ENCODE measurements at regions not wholly inside any gene's neighbourhood (a gene's known extent, or its start where the extent isn't known, plus 50 kb on each side); places are given as distances from the start of the nearest gene placed in this dataset.
A peak's percentile ranks its signal among the peaks of the same experiment; 100 is the strongest.
"Not testable (repeated sequence)": the region's sequence is repeated elsewhere in the genome, so short reads cannot be mapped to it uniquely, and the experiment has no call there.

- DNase-seq (ENCODE audit: low read depth, low spot score): peak; percentile 61
Measured at GRCh38 chr12:67759829-67760228, 111.3 kb downstream of the DYRK2 start.

GRCh38 chr12:67760586-67761275 is 112.2 kb downstream of the DYRK2 start:
- no peak for DNase-seq (ENCODE audit: low read depth, low spot score)

GRCh38 chr12:67761566-67761965 is 113.0 kb downstream of the DYRK2 start:
- DNase-seq (ENCODE audit: low read depth, low spot score): no peak

GRCh38 chr12:67764055-67764454 is 115.5 kb downstream of the DYRK2 start:
- no peak for DNase-seq (ENCODE audit: low read depth, low spot score)

DNA sequence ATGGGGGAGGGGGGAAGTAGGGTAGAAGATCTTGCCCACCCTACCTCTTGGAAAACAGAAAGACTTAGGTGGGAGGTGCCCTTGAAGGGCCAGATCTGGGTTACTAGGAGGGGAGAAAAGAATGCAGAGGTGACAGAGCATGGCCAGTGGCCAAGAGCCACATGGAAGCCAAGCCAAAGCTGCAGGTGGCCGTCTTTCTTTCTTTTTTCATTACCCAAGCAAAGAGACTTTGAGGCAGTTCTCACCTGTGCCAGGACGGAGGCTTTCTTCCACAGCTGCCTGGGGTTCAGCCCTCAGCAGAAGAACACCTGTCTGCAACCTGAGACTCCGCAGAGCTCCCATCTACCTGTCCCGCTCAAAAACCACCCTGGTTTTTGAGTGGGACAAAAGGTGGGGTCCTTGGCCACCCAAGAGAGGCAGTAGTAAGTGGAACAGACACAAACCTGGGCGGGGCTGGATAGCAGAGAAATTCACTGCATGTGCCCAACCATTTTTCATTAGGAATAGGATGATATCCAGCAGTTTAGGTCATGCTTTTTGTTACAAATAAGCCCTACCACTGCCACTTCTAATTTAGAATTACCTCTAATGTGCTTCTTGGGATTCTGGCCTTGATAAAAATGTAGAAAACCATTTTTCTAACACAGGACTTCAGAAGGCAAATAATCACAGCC is 116.5 kb downstream of the DYRK2 start:
- DNase-seq (ENCODE audit: low read depth, low spot score): no peak

DNA sequence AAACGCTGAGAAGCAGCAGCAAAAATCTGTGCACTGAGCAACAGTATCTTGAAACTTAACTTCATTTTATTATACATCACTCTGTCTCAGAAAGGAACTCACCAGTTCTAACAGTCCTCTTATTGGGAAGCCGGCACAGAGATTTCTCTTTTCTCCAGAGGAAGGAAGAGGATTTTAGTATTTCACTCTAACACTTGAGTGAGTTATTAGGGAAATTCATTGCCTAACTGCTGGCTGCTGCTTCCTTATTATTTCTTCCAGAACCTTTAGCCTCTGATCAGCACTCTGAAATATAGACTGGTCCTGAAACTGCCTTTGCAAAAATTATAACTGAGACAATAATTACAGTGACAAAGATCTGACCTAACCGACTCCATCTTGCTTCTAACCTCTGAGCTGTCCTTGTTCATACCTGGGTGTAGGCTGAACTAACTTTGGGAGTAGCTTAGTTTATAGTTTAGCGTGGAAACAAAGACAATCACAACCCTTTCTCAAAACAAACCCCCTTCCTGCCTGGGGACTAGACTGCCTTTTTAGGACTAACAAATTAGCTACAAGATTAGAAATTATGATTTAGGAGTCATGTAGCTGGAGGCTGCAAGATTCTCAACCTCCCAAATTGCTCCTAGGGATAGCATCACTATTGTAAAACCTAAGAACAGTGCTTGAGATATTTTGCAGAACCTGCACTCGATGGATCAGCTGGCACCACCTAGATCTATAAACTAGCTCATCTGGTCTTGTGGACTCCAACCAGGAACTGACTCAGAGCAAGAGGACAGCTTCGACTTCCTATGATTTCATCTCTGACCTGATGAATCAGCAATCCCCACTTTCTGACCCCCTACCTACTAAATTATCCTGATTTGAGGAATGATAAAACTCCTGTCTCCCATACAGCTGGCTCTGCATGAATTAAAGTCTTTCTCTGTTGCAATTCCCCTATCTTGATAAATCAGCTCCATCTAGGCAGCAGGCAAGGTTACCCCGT is 117.5 kb downstream of the DYRK2 start:
- DNase-seq (ENCODE audit: low read depth, low spot score): peak; percentile 22

DNA sequence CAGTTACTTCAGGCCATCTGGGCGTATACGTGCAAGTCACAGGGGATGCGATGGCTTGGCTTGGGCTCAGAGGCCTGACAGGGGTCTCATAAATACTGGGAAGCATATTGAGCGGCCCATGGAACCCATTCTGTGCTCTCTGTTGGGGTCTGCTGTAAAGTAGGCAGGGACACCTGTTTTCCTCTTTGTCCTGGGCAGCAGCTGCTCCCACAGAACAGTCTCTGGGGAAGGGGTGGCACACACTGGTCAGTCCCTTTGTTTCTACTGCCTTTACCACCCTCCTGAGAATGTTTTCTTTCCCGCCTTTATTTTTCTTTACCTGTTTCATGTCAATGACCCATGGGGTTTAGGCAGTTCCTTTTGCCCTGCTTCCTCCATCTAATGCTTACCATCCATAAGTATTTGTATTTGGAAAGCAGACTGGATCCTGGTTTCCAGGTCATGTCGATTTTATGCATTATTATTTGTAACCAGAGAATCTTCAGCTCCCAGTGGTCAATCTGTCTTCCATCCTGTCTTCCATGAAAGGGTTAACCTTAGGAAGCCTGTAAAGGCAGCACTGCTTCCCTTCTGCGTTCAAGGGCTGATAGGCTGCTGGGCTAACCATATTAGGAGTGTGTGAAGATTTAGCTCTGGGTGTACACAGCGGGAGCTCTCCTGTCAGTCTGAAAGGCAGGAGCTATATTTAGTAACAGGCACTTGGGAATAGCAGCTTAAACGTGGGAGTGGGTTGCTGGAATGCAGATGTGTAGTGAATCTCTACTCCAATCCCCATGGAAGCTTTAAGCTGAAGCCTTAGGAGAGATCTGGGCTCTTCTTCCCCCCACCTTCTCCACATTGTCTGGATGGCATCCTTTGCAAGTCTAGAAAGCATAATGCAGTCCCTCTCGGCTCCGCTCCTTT is 124.0 kb downstream of the DYRK2 start:
- DNase-seq (ENCODE audit: low read depth, low spot score): peak; percentile 82

GRCh38 chr12:67773896-67774295 is 125.4 kb downstream of the DYRK2 start:
- no peak for DNase-seq (ENCODE audit: low read depth, low spot score)

- DNase-seq (ENCODE audit: low read depth, low spot score): no peak
Measured at GRCh38 chr12:67774983-67775587, 126.5 kb downstream of the DYRK2 start.

- DNase-seq (ENCODE audit: low read depth, low spot score): no peak
Measured at GRCh38 chr12:67780580-67781084, 132.1 kb downstream of the DYRK2 start.

- no peak for DNase-seq (ENCODE audit: low read depth, low spot score)
Measured at GRCh38 chr12:67782573-67782972, 134.0 kb downstream of the DYRK2 start.

- no peak for DNase-seq (ENCODE audit: low read depth, low spot score)
Measured at GRCh38 chr12:67783393-67783792, 134.8 kb downstream of the DYRK2 start.

- DNase-seq (ENCODE audit: low read depth, low spot score): no peak
Measured at GRCh38 chr12:67784831-67785230, 136.3 kb downstream of the DYRK2 start.

DNA sequence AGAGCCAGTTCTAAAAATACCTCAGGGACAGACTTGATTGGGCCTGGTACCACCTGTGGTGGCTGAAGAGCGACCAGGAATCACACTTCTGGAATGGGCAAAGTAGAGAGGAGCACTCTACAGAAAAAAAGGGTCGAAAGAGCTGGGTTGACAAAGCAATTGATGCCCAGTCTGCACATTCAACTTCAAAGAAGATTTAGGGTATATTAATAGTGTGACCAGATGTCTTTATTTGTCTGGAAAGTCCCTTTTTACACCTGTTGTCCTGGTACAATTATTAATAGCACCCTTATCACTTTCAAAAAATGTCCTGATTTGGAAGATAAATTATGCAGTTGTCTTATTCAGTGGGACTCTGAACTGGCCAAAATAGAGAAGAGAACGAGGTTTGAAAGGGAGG is 137.5 kb downstream of the DYRK2 start:
- no peak for DNase-seq (ENCODE audit: low read depth, low spot score)

DNA sequence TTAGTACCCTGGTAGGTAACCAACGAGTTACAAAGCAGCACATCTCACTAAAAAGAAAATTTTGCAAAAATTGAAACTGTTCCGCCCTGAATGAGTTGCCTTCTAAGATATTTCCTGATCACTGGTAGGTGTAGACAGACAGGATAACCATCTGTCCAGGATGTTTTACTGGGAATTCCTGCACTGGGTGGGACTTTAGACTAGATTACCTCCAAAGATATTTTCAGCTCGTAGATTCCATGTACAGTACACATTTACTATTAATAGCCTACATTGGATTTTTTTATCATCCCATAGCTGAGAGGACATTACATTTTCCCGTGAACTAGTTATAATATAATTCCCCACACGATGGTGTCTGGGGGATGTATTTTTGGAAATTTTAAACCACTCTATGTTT is 139.6 kb downstream of the DYRK2 start:
- no peak for DNase-seq (ENCODE audit: low read depth, low spot score)

DNA sequence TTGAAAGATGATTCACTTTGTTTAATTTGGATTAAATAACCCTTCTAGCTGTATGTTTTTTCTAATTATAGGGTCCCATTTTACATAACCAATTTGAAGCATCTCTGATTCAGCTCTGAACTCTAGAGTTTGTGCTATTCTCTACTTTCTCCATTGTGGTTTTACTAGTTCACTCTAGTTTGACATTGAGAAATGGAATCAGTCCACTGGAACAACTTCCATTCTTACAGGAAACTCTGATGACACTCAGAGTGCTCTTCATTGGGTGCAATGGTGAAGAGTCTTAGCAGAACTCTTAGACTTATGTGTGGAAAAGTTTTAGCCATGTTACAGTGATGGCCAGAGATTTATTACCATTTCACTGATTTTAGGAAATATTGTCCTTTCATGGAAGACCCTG is 140.7 kb downstream of the DYRK2 start:
- DNase-seq (ENCODE audit: low read depth, low spot score): no peak

- no peak for DNase-seq (ENCODE audit: low read depth, low spot score)
Measured at GRCh38 chr12:67790660-67791059, 142.1 kb downstream of the DYRK2 start.

DNA sequence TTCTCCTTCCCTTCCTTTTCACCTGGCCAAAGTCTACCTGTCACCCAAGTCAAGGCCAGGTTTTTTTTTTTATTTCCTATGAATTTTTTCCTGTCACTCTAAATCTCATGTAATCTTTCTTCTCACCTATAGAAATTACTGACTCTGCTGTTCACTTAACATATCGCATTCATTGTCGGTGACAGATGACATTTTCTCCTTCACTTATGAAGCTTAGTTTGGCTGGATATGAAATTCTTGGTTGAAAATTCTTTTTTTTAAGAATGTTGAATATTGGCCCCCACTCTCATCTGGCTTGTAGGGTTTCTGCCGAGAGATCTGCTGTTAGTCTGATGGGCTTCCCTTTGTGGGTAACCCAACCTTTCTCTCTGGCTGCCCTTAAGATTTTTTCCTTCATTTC is 142.8 kb downstream of the DYRK2 start:
- not testable (repeated sequence) for DNase-seq (ENCODE audit: low read depth, low spot score)

- DNase-seq (ENCODE audit: low read depth, low spot score): no peak
Measured at GRCh38 chr12:67792185-67792584, 143.6 kb downstream of the DYRK2 start.

DNA sequence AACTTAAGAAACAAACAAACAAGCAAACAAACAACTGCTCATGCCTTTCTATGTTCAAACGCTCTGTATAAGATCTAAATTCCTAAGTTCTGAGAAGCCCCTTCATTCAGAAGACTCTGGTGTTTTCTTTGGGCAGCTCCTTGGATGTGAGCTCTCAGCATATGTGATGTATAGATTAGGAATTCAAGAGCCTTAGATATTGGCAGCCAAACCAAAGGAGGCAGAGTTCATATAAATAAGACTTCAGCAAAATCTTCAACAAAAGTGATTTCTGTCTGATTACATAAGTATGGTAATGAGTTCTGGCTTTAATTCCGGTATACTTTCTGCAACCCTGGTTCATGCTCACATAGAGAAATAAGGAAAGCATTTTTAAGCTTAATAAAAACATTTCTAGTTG is 145.6 kb downstream of the DYRK2 start:
- DNase-seq (ENCODE audit: low read depth, low spot score): no peak

GRCh38 chr12:67795236-67795635 is 146.7 kb downstream of the DYRK2 start:
- no peak for DNase-seq (ENCODE audit: low read depth, low spot score)
